Gastrocnemius medialis (tissue), 4 donors: ENCODE measurements at regions not wholly inside any gene's neighbourhood (a gene's known extent, or its start where the extent isn't known, plus 50 kb on each side); places are given as distances from the start of the nearest gene placed in this dataset.

ENCODE experiments used
- CTCF ChIP-seq, 5 experiments: fragments of 450-650 bp in 3 of 5; fragments of 200-600 bp in 2 of 5; sonication (generic) in 2 of 5; IDR thresholded peaks in 4 of 5; conservative IDR thresholded peaks in 1 of 5; 1 replicate in 4 of 5; 2 replicates in 1 of 5; pipeline ENCODE4 v1.5.1; 2016 to 2019; ENCODE audit warnings: antibody characterized with exemption in 5 of 5, mild to moderate bottlenecking in 3 of 5, moderate library complexity in 3 of 5
- POLR2A ChIP-seq, 2 donors: fragments of 450-650 bp; IDR thresholded peaks; one replicate each; pipeline ENCODE4 v1.6.1; 2017; ENCODE audit warnings: antibody characterized with exemption in 2 of 2, mild to moderate bottlenecking in 2 of 2, moderate library complexity in 2 of 2

- TF ChIP-seq CTCF (IDR thresholded peaks at IDR 0.05 in 4 of 5, conservative IDR thresholded peaks at IDR 0.05 in 1 of 5), result no peak
- TF ChIP-seq POLR2A (IDR thresholded peaks at IDR 0.05), result no peak
Measured at GRCh38 chr6:68296126-68296525, 339.0 kb upstream of the ADGRB3 start.
